ENCODE measurements at regions not wholly inside any gene's neighbourhood (a gene's known extent, or its start where the extent isn't known, plus 50 kb on each side); places are given as distances from the start of the nearest gene placed in this dataset.

GRCh38 chr21:17738176-17738953, 80.8 kb downstream of the C21orf91 start:
- WGBS, result 50% methylated on average over 11 of the region's 11 CpGs
- Histone ChIP-seq H3K9me3 (no peaks in the 10 kb centered on the region), H3K36me3 (no peaks in the 10 kb centered on the region), H3K4me1 (replicated peaks) (no peaks in the 10 kb centered on the region), H3K27me3 (replicated peaks; ENCODE audit: insufficient read depth) (no peaks in the 10 kb centered on the region), H3K4me3 (no peak overlapping the region), H3K27ac (no peak overlapping the region)
- TF ChIP-seq POLR2A (IDR thresholded peaks at IDR 0.05) (no peak), POLR2AphosphoS5 (IDR thresholded peaks at IDR 0.05) (no peak), CTCF (IDR thresholded peaks at IDR 0.05) (no peak)
- intact Hi-C loops (cut with DNase I), result no loop called here
- peak; percentile 27 for DNase-seq (ENCODE audit: low spot score)

DNA sequence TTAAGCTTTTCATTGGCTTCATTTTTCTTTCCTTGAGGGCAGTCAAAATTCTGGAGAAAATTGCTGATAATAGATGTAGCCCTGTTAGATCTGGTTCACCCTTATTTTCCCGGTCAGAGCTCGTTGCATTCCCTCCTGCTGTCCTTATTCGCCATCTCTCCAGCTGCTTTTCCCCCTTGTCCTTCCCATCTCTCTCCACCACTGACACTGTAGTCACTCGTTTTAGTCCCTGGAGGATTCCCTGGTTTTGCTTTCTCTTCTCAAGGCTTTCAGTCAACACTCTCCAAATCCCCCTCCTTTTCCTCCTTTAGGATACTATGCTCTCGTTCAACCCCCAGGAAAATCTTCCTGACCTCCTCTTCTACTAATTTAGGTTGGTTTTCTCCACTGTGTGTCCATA, 83.1 kb downstream of the C21orf91 start:
- no peaks in the 10 kb centered on the region for H3K36me3 ChIP-seq
- DNase-seq (ENCODE audit: low spot score), result no peak
- no peaks in the 10 kb centered on the region for H3K9me3 ChIP-seq
- H3K27me3 ChIP-seq (replicated peaks; ENCODE audit: insufficient read depth), result no peaks in the 10 kb centered on the region
- H3K4me3 ChIP-seq, result no peak overlapping the region
- H3K27ac ChIP-seq, result no peak overlapping the region
- no peak for TF ChIP-seq POLR2AphosphoS5 (IDR thresholded peaks at IDR 0.05)
- TF ChIP-seq CTCF (IDR thresholded peaks at IDR 0.05), result no peak
- no peak for TF ChIP-seq POLR2A (IDR thresholded peaks at IDR 0.05)
- intact Hi-C loops (cut with DNase I), result no loop called here
- WGBS, result 89% methylated on average over 5 of the region's 5 CpGs
- no peaks in the 10 kb centered on the region for H3K4me1 ChIP-seq (replicated peaks)

DNA sequence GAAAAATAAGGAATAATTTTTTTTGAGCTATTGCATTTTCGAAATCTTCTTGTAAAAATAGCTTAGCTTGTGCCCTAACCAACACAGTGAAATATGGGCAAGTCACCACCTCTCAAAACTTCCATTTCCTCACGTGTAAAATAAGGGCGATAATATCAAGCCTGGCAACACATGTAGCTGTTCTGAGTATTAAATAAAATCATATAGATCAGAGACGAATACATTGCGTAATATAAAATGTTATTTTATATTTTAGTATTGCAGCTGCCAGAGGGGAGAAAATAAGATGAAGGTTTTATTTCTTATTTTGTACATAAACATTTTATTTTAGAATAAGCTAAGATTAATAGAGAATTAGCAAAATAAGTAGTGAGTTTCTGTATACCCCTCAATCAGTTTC, 85.9 kb downstream of the C21orf91 start:
- Histone ChIP-seq H3K36me3 (no peaks in the 10 kb centered on the region), H3K4me1 (replicated peaks) (no peaks in the 10 kb centered on the region), H3K27me3 (replicated peaks; ENCODE audit: insufficient read depth) (no peaks in the 10 kb centered on the region), H3K9me3 (no peaks in the 10 kb centered on the region), H3K27ac (no peak overlapping the region), H3K4me3 (no peak overlapping the region)
- WGBS, result 86% methylated on average over 5 of the region's 5 CpGs
- TF ChIP-seq POLR2AphosphoS5 (IDR thresholded peaks at IDR 0.05) (no peak), POLR2A (IDR thresholded peaks at IDR 0.05) (no peak), CTCF (IDR thresholded peaks at IDR 0.05) (no peak)
- DNase-seq (ENCODE audit: low spot score), result no peak
- intact Hi-C loops (cut with DNase I), result no loop called here

GRCh38 chr21:17732306-17732705, 86.8 kb downstream of the C21orf91 start:
- Histone ChIP-seq H3K9me3 (no peaks in the 10 kb centered on the region), H3K27me3 (replicated peaks; ENCODE audit: insufficient read depth) (no peaks in the 10 kb centered on the region), H3K27ac (no peak overlapping the region), H3K4me1 (replicated peaks) (no peaks in the 10 kb centered on the region), H3K36me3 (no peaks in the 10 kb centered on the region), H3K4me3 (no peak overlapping the region)
- intact Hi-C loops (cut with DNase I), result no loop called here
- 43% methylated on average over 2 of the region's 2 CpGs for WGBS
- TF ChIP-seq POLR2A (IDR thresholded peaks at IDR 0.05) (no peak), POLR2AphosphoS5 (IDR thresholded peaks at IDR 0.05) (no peak), CTCF (IDR thresholded peaks at IDR 0.05) (no peak)
- no peak for DNase-seq (ENCODE audit: low spot score)

GRCh38 chr21:17731554-17731953, 87.6 kb downstream of the C21orf91 start:
- no peak for DNase-seq (ENCODE audit: low spot score)
- Histone ChIP-seq H3K36me3 (no peaks in the 10 kb centered on the region), H3K27ac (no peak overlapping the region), H3K27me3 (replicated peaks; ENCODE audit: insufficient read depth) (no peaks in the 10 kb centered on the region), H3K4me1 (replicated peaks) (no peaks in the 10 kb centered on the region), H3K4me3 (no peak overlapping the region), H3K9me3 (no peaks in the 10 kb centered on the region)
- 97% methylated on average over 4 of the region's 4 CpGs for WGBS
- TF ChIP-seq POLR2AphosphoS5 (IDR thresholded peaks at IDR 0.05), result no peak
- TF ChIP-seq CTCF (IDR thresholded peaks at IDR 0.05), result no peak
- TF ChIP-seq POLR2A (IDR thresholded peaks at IDR 0.05), result no peak
- intact Hi-C loops (cut with DNase I), result no loop called here

Measured in prostate gland (tissue), 2 donors.